ENCODE measurements at regions not wholly inside any gene's neighbourhood (a gene's known extent, or its start where the extent isn't known, plus 50 kb on each side); places are given as distances from the start of the nearest gene placed in this dataset.

DNA sequence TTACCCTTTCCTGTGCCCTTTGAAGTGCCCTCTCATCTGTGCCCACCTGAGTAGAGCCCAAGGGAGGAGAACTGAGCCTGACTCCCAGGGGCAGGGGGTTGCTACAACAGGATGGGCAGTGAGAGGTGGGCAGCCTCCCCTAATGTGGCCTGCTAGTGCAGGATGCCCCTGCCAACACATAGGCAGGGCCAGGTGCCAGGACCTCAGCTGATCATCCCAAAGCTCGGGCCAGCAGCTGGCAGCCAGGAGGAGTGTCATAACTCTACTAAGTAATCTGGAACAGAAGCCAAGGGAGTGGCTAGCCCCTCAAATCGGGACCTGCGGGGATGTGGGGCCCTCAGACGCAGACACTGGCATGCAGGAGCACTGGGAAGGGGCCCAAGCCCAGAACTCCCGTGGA is 208.8 kb upstream of the RAB4A start:
- TF ChIP-seq, protein P1, sequence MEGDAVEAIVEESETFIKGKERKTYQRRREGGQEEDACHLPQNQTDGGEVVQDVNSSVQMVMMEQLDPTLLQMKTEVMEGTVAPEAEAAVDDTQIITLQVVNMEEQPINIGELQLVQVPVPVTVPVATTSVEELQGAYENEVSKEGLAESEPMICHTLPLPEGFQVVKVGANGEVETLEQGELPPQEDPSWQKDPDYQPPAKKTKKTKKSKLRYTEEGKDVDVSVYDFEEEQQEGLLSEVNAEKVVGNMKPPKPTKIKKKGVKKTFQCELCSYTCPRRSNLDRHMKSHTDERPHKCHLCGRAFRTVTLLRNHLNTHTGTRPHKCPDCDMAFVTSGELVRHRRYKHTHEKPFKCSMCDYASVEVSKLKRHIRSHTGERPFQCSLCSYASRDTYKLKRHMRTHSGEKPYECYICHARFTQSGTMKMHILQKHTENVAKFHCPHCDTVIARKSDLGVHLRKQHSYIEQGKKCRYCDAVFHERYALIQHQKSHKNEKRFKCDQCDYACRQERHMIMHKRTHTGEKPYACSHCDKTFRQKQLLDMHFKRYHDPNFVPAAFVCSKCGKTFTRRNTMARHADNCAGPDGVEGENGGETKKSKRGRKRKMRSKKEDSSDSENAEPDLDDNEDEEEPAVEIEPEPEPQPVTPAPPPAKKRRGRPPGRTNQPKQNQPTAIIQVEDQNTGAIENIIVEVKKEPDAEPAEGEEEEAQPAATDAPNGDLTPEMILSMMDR (IDR thresholded peaks at IDR 0.05), result no peak
- no peak for TF ChIP-seq EP300 (IDR thresholded peaks at IDR 0.05)
